H1 (cell line): ENCODE measurements at regions not wholly inside any gene's neighbourhood (a gene's known extent, or its start where the extent isn't known, plus 50 kb on each side); places are given as distances from the start of the nearest gene placed in this dataset.

ENCODE experiments used
- CTCF ChIA-PET: fragments of 300-600 bp; sonication (Branson Sonifier 250); formaldehyde crosslinking; loops from one replicate; lab custom pipeline; 2021; ENCODE audit not compliant: partially characterized antibody; lab: Charles Lee
- POLR2A ChIA-PET: fragments of 300-600 bp; sonication (Branson Sonifier 250); formaldehyde crosslinking; loops from one replicate; lab custom pipeline; 2021; ENCODE audit warnings: inconsistent platforms; ENCODE audit not compliant: partially characterized antibody; lab: Charles Lee
- DNase-seq, 2 experiments: peaks; one replicate each; pipeline versions ENCODE4 v3.0.0 to v3.0.0-alpha.2; 2010 to 2022; ENCODE audit warnings: low spot score in 2 of 2, low read depth in 1 of 2, mixed read lengths in 1 of 2
- FAIRE-seq: peaks from 2 replicates; lab custom pipeline; 2011; peaks lifted over from hg19 to GRCh38; lab: Jason Lieb, UNC
- H2AFZ ChIP-seq: 2 replicates; pipeline ENCODE4 v1.8.1; 2012; ENCODE audit warnings: low read length, inconsistent platforms
- H2AK5ac ChIP-seq: 2 replicates; pipeline ENCODE4 v1.6.1; 2013; ENCODE audit warnings: low read depth, low read length
- H2BK120ac ChIP-seq: replicated peaks from 2 replicates; pipeline ENCODE3; 2013; ENCODE audit warnings: low read depth, low read length, inconsistent platforms
- H2BK12ac ChIP-seq: 2 replicates; pipeline ENCODE4 v1.6.1; 2013; ENCODE audit warnings: low read depth, low read length
- H2BK15ac ChIP-seq: 2 replicates; pipeline ENCODE4 v1.6.1; 2013; ENCODE audit warnings: low read length
- H2BK20ac ChIP-seq: 2 replicates; pipeline ENCODE4 v1.6.1; 2013; ENCODE audit warnings: low read length
- H2BK5ac ChIP-seq: 2 replicates; pipeline ENCODE4 v1.6.1; 2013; ENCODE audit warnings: low read depth, low read length
- H3K14ac ChIP-seq: 2 replicates; pipeline ENCODE4 v1.6.1; 2013; ENCODE audit warnings: inconsistent platforms; ENCODE audit not compliant: insufficient read length
- H3K18ac ChIP-seq: 2 replicates; pipeline ENCODE4 v1.6.1; 2013; ENCODE audit warnings: low read length; ENCODE audit errors: extremely low read depth
- H3K23ac ChIP-seq: 2 replicates; pipeline ENCODE4 v1.6.1; 2013; ENCODE audit warnings: inconsistent platforms; ENCODE audit not compliant: insufficient read length
- H3K23me2 ChIP-seq: 2 replicates; pipeline ENCODE4 v1.6.1; 2013; ENCODE audit warnings: low read depth, low read length
- H3K27ac ChIP-seq: 2 replicates; pipeline ENCODE4 v1.6.1; 2011; ENCODE audit warnings: low read depth, low read length, inconsistent platforms
- H3K27me3 ChIP-seq, 4 experiments: replicated peaks in 1 of 4; 1 replicate in 1 of 4; 2 replicates in 3 of 4; pipeline versions ENCODE4 v1.6.1 to v1.8.1; 2011 to 2013; ENCODE audit warnings: low read length in 3 of 4, mild to moderate bottlenecking in 3 of 4, inconsistent platforms in 2 of 4, mixed read lengths in 2 of 4, moderate library complexity in 1 of 4; ENCODE audit not compliant: control insufficient read depth in 3 of 4, insufficient read depth in 3 of 4; ENCODE audit errors: extremely low read depth in 1 of 4
- H3K36me3 ChIP-seq, 4 experiments: 2 replicates each; pipeline versions ENCODE4 v1.6.1 to v1.8.1; 2011 to 2013; ENCODE audit warnings: mild to moderate bottlenecking in 4 of 4, low read length in 3 of 4, moderate library complexity in 2 of 4, control low read depth in 1 of 4, inconsistent platforms in 1 of 4; ENCODE audit not compliant: insufficient read depth in 4 of 4, control insufficient read depth in 2 of 4
- H3K4ac ChIP-seq: replicated peaks from 2 replicates; pipeline ENCODE3; 2013; ENCODE audit warnings: low read length, low read depth, mixed read lengths, inconsistent platforms; ENCODE audit not compliant: insufficient read length
- H3K4me1 ChIP-seq, 4 experiments: replicated peaks in 1 of 4; 1 replicate in 1 of 4; 2 replicates in 3 of 4; pipeline versions ENCODE4 v1.6.1 to v1.8.1; 2011 to 2013; ENCODE audit warnings: low read length in 3 of 4, inconsistent platforms in 2 of 4, mixed read lengths in 1 of 4; ENCODE audit not compliant: insufficient read depth in 4 of 4, control insufficient read depth in 3 of 4
- H3K4me2 ChIP-seq, 2 experiments: 2 replicates each; pipeline versions ENCODE4 v1.6.1 to v1.8.1; 2011 to 2013; ENCODE audit warnings: low read depth in 2 of 2, low read length in 2 of 2, control low read depth in 1 of 2, inconsistent platforms in 1 of 2, mild to moderate bottlenecking in 1 of 2; ENCODE audit not compliant: insufficient read depth in 1 of 2
- H3K4me3 ChIP-seq, 4 experiments: fragments of 200-600, 300-600 bp in 1 of 4; sonication (generic), shearing (Covaris generic), sonication (Bioruptor Twin) in 1 of 4; 2 replicates each; pipeline versions ENCODE4 v1.5.1 to v1.8.1; 2011 to 2016; ENCODE audit warnings: low read length in 4 of 4, low read depth in 3 of 4, control low read depth in 2 of 4, inconsistent platforms in 2 of 4, mild to moderate bottlenecking in 2 of 4, mixed read lengths in 1 of 4, moderate library complexity in 1 of 4; ENCODE audit not compliant: insufficient read depth in 2 of 4; ENCODE audit errors: extremely low read depth in 1 of 4
- H3K56ac ChIP-seq: replicated peaks from 2 replicates; pipeline ENCODE3; 2013; ENCODE audit warnings: low read depth, mild to moderate bottlenecking, mixed read lengths, low read length, inconsistent platforms; ENCODE audit not compliant: insufficient read length
- H3K79me1 ChIP-seq: 2 replicates; pipeline ENCODE4 v1.6.1; 2013; ENCODE audit warnings: low read depth, low read length, control low read depth
- H3K79me2 ChIP-seq, 2 experiments: 2 replicates each; pipeline versions ENCODE4 v1.6.1 to v1.8.1; 2012 to 2013; ENCODE audit warnings: low read length in 2 of 2, mild to moderate bottlenecking in 2 of 2, inconsistent platforms in 1 of 2; ENCODE audit not compliant: insufficient read depth in 2 of 2, control insufficient read depth in 1 of 2
- H3K9ac ChIP-seq, 4 experiments: replicated peaks in 1 of 4; 1 replicate in 1 of 4; 2 replicates in 3 of 4; pipeline versions ENCODE4 v1.6.1 to v1.8.1; 2011 to 2013; ENCODE audit warnings: low read depth in 3 of 4, low read length in 3 of 4, control low read depth in 2 of 4, mild to moderate bottlenecking in 2 of 4, moderate library complexity in 2 of 4, inconsistent platforms in 1 of 4; ENCODE audit errors: extremely low read depth in 1 of 4
- H3K9me3 ChIP-seq, 2 experiments: 2 replicates each; pipeline versions ENCODE4 v1.6.1 to v1.8.1; 2012 to 2013; ENCODE audit warnings: mild to moderate bottlenecking in 2 of 2, moderate library complexity in 2 of 2, control low read depth in 1 of 2, inconsistent platforms in 1 of 2, low read depth in 1 of 2, low read length in 1 of 2, mixed read lengths in 1 of 2; ENCODE audit not compliant: insufficient read depth in 2 of 2
- H4K20me1 ChIP-seq, 2 experiments: replicated peaks in 1 of 2; 2 replicates each; pipeline versions ENCODE3 to v1.8.1; 2011 to 2013; ENCODE audit warnings: inconsistent platforms in 2 of 2, low read length in 2 of 2, mild to moderate bottlenecking in 1 of 2; ENCODE audit not compliant: insufficient read depth in 2 of 2, control insufficient read depth in 1 of 2
- H4K5ac ChIP-seq: 2 replicates; pipeline ENCODE4 v1.6.1; 2013; ENCODE audit warnings: low read length, low read depth, mixed read lengths, inconsistent platforms; ENCODE audit not compliant: insufficient read length
- H4K8ac ChIP-seq: 2 replicates; pipeline ENCODE4 v1.8.0; 2013; ENCODE audit warnings: mild to moderate bottlenecking, moderate library complexity, low read length, inconsistent platforms; ENCODE audit not compliant: insufficient read depth; ENCODE audit errors: extremely low read depth
- H4K91ac ChIP-seq: replicated peaks from 2 replicates; pipeline ENCODE3; 2013; ENCODE audit warnings: low read length, mixed read lengths, inconsistent platforms; ENCODE audit not compliant: insufficient read length
- HDAC2 ChIP-seq, 2 experiments: fragments of 300-600 bp in 1 of 2; sonication (generic) in 1 of 2; IDR thresholded peaks; 2 replicates each; pipeline ENCODE4 v1.6.1; 2011 to 2012; ENCODE audit warnings: low read depth in 2 of 2, low read length in 2 of 2, mild to moderate bottlenecking in 2 of 2, moderate library complexity in 2 of 2, borderline replicate concordance in 1 of 2, inconsistent platforms in 1 of 2
- JUN ChIP-seq: IDR thresholded peaks from 2 replicates; pipeline ENCODE4 v1.6.1; 2011; ENCODE audit warnings: low read depth, mild to moderate bottlenecking, improper control_type of control experiment, low read length
- POLR2AphosphoS5 ChIP-seq: IDR thresholded peaks from 2 replicates; pipeline ENCODE4 v1.6.1; 2011; ENCODE audit warnings: low read depth, low read length
- POU5F1 ChIP-seq: IDR thresholded peaks from 2 replicates; pipeline ENCODE4 v1.6.1; 2011; ENCODE audit warnings: low read depth, mild to moderate bottlenecking, low read length, moderate library complexity
- RBBP5 ChIP-seq: IDR thresholded peaks from 2 replicates; pipeline ENCODE4 v1.7.1; 2012; ENCODE audit warnings: low read depth, mild to moderate bottlenecking, inconsistent platforms, low read length, moderate library complexity, borderline replicate concordance
- SP1 ChIP-seq: IDR thresholded peaks from 2 replicates; pipeline ENCODE4 v1.6.1; 2011; ENCODE audit warnings: low read depth, low read length
- SP2 ChIP-seq: IDR thresholded peaks from 2 replicates; pipeline ENCODE4 v1.6.1; 2012; ENCODE audit warnings: mild to moderate bottlenecking, low read length, inconsistent platforms
- SP4 ChIP-seq: IDR thresholded peaks from 2 replicates; pipeline ENCODE4 v1.6.1; 2012; ENCODE audit warnings: low read length, inconsistent platforms
- TAF1 ChIP-seq: IDR thresholded peaks from 2 replicates; pipeline ENCODE4 v1.6.1; 2011; ENCODE audit warnings: mild to moderate bottlenecking, low read depth, low read length
- TEAD4 ChIP-seq: IDR thresholded peaks from 2 replicates; pipeline ENCODE4 v1.6.1; 2012; ENCODE audit warnings: low read depth, low read length, inconsistent platforms, mixed read lengths
- USF2 ChIP-seq: IDR thresholded peaks from 2 replicates; pipeline ENCODE4 v1.6.1; 2011; ENCODE audit warnings: low read length, improper control_type of control experiment
- WGBS, 2 experiments: shearing (Covaris generic) in 1 of 2; methylation state at CpG; one replicate each; pipeline versions ENCODE4 v1.1.6 to v1.1.7; 2013 to 2015; ENCODE audit warnings: low lambda C conversion rate in 2 of 2, mixed read lengths in 2 of 2, inconsistent platforms in 1 of 2, low coverage in 1 of 2, missing lambda C conversion rate in 1 of 2; ENCODE audit not compliant: insufficient replicate concordance in 2 of 2, insufficient coverage in 1 of 2, insufficient read length in 1 of 2; ENCODE audit errors: extremely low coverage in 1 of 2, missing lambda C conversion rate in 1 of 2; 5-methylcytosine and 5-hydroxymethylcytosine counted together

GRCh38 chr2:163397451-163397850, 338.4 kb downstream of the FIGN start:
- no peak for FAIRE-seq
- H3K56ac ChIP-seq = no peak overlapping the region
- peak overlapping the region; percentile 27; the same call in 1 of the 2 replicates for H2AFZ ChIP-seq
- no peak overlapping the region for H2BK120ac ChIP-seq
- H3K18ac ChIP-seq = no peak overlapping the region
- H2BK12ac ChIP-seq = no peak overlapping the region
- no peaks in the 10 kb centered on the region for H4K20me1 ChIP-seq
- no peak overlapping the region for H3K23ac ChIP-seq
- no peaks in the 10 kb centered on the region for H3K4me1 ChIP-seq
- H3K9me3 ChIP-seq = no peaks in the 10 kb centered on the region
- ChIA-PET POLR2A (no interaction called here), CTCF (no interaction called here)
- H4K91ac ChIP-seq = no peak overlapping the region
- H3K9ac ChIP-seq = no peak overlapping the region
- H3K36me3 ChIP-seq = no peaks in the 10 kb centered on the region
- 57% methylated on average over 2 of the region's 2 CpGs; no CpG with 5 or more reads in 1 of the 2 experiments for WGBS, 2 experiments
- H3K4me3 ChIP-seq = no peak overlapping the region
- H2BK15ac ChIP-seq = no peak overlapping the region
- TF ChIP-seq JUN (no peak), POU5F1 (no peak), HDAC2 (IDR thresholded peaks at IDR 0.05; ENCODE audit: borderline replicate concordance in 1 of 2, low read depth in 2 of 2, low read length in 2 of 2) (no peak), USF2 (no peak), SP1 (no peak), SP4 (no peak), SP2 (no peak), TEAD4 (no peak), TAF1 (no peak), RBBP5 (no peak), POLR2AphosphoS5 (no peak)
- H4K5ac ChIP-seq = no peak overlapping the region
- H3K79me2 ChIP-seq = no peaks in the 10 kb centered on the region
- H2BK5ac ChIP-seq = no peak overlapping the region
- H3K79me1 ChIP-seq = no peaks in the 10 kb centered on the region
- H2BK20ac ChIP-seq = no peak overlapping the region
- no peak for DNase-seq
- no peak overlapping the region for H3K27ac ChIP-seq
- H2AK5ac ChIP-seq = no peak overlapping the region
- no peaks in the 10 kb centered on the region for H3K23me2 ChIP-seq
- no peak overlapping the region for H4K8ac ChIP-seq
- no peaks in the 10 kb centered on the region for H3K27me3 ChIP-seq
- H3K4ac ChIP-seq = no peak overlapping the region
- H3K4me2 ChIP-seq = no peak overlapping the region
- H3K14ac ChIP-seq = no peak overlapping the region
